HL-60 (cell line): ENCODE measurements at regions not wholly inside any gene's neighbourhood (a gene's known extent, or its start where the extent isn't known, plus 50 kb on each side); places are given as distances from the start of the nearest gene placed in this dataset.

ENCODE experiments used
- DNase-seq, 2 experiments: peaks; one replicate each; pipeline ENCODE4 v3.0.0-alpha.2; 2010 to 2020; ENCODE audit warnings: low read depth in 1 of 2, low spot score in 1 of 2
- H3K27ac ChIP-seq: fragments of 250-450 bp; sonication (Bioruptor Pico); replicated peaks from 2 replicates; pipeline ENCODE4 v1.5.1; 2020; ENCODE audit warnings: mild to moderate bottlenecking, moderate library complexity
- H3K27me3 ChIP-seq: fragments of 250-450 bp; sonication (Bioruptor Pico); 2 replicates; pipeline ENCODE4 v1.5.1; 2021; ENCODE audit warnings: mild to moderate bottlenecking, moderate library complexity; ENCODE audit not compliant: insufficient read depth, poor library complexity, severe bottlenecking
- H3K4me3 ChIP-seq: replicated peaks from 2 replicates; pipeline ENCODE4 v1.5.1; 2011; ENCODE audit warnings: mild to moderate bottlenecking, control low read depth, low read length; ENCODE audit not compliant: insufficient read depth
- GABPA ChIP-seq: IDR thresholded peaks from 2 replicates; pipeline ENCODE4 v1.6.1; 2012; ENCODE audit warnings: low read depth
- POLR2AphosphoS5 ChIP-seq: IDR thresholded peaks from 2 replicates; pipeline ENCODE4 v1.6.1; 2012; ENCODE audit warnings: low read depth
- SPI1 ChIP-seq: IDR thresholded peaks from 2 replicates; pipeline ENCODE4 v1.6.1; 2012; ENCODE audit warnings: low read depth, mild to moderate bottlenecking, borderline replicate concordance
- TF ChIP-seq, protein P1 (sequence below): IDR thresholded peaks from 2 replicates; pipeline ENCODE4 v1.6.1; 2012; ENCODE audit warnings: low read depth; ENCODE audit not compliant: insufficient replicate concordance
- TF ChIP-seq, protein P2 (sequence below): IDR thresholded peaks from one replicate; pipeline ENCODE4 v1.5.1; 2011; ENCODE audit warnings: low read length, control low read depth, inconsistent platforms; ENCODE audit not compliant: insufficient read depth

GRCh38 chr15:38153781-38154180 lies 98.9 kb upstream of the SPRED1 start:
- H3K27me3 ChIP-seq: no peaks in the 10 kb centered on the region
- TF ChIP-seq, protein P1, sequence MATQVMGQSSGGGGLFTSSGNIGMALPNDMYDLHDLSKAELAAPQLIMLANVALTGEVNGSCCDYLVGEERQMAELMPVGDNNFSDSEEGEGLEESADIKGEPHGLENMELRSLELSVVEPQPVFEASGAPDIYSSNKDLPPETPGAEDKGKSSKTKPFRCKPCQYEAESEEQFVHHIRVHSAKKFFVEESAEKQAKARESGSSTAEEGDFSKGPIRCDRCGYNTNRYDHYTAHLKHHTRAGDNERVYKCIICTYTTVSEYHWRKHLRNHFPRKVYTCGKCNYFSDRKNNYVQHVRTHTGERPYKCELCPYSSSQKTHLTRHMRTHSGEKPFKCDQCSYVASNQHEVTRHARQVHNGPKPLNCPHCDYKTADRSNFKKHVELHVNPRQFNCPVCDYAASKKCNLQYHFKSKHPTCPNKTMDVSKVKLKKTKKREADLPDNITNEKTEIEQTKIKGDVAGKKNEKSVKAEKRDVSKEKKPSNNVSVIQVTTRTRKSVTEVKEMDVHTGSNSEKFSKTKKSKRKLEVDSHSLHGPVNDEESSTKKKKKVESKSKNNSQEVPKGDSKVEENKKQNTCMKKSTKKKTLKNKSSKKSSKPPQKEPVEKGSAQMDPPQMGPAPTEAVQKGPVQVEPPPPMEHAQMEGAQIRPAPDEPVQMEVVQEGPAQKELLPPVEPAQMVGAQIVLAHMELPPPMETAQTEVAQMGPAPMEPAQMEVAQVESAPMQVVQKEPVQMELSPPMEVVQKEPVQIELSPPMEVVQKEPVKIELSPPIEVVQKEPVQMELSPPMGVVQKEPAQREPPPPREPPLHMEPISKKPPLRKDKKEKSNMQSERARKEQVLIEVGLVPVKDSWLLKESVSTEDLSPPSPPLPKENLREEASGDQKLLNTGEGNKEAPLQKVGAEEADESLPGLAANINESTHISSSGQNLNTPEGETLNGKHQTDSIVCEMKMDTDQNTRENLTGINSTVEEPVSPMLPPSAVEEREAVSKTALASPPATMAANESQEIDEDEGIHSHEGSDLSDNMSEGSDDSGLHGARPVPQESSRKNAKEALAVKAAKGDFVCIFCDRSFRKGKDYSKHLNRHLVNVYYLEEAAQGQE: no peak
- H3K4me3 ChIP-seq: no peak overlapping the region
- no peak for DNase-seq
- H3K27ac ChIP-seq: no peak overlapping the region

DNA sequence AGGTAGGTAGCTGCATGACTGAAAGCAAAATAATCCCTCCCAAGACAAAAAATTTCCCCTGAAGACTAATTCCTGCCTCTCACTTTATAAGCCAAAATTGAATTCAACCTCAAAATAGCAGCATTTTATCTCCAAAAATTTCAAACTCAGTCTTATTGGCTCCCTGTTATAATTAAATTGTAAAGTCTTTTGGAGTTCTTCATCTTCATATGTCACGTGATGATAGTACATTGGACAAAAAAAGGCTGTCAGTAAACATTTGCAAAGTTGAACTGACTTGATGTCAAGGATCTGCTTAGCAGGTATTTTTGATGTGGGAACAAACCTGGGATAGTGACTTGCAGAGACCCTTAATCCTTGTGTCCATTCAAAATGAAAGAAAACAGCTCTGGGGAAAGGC lies 98.4 kb upstream of the SPRED1 start:
- Histone ChIP-seq H3K4me3 (no peak overlapping the region), H3K27me3 (no peaks in the 10 kb centered on the region), H3K27ac (no peak overlapping the region)
- DNase-seq: no peak
- TF ChIP-seq SPI1 (no peak), GABPA (no peak), POLR2AphosphoS5 (no peak)
- TF ChIP-seq, protein P2, sequence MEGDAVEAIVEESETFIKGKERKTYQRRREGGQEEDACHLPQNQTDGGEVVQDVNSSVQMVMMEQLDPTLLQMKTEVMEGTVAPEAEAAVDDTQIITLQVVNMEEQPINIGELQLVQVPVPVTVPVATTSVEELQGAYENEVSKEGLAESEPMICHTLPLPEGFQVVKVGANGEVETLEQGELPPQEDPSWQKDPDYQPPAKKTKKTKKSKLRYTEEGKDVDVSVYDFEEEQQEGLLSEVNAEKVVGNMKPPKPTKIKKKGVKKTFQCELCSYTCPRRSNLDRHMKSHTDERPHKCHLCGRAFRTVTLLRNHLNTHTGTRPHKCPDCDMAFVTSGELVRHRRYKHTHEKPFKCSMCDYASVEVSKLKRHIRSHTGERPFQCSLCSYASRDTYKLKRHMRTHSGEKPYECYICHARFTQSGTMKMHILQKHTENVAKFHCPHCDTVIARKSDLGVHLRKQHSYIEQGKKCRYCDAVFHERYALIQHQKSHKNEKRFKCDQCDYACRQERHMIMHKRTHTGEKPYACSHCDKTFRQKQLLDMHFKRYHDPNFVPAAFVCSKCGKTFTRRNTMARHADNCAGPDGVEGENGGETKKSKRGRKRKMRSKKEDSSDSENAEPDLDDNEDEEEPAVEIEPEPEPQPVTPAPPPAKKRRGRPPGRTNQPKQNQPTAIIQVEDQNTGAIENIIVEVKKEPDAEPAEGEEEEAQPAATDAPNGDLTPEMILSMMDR: no peak
- TF ChIP-seq, protein P1: no peak

GRCh38 chr15:38154837-38155236 lies 97.8 kb upstream of the SPRED1 start:
- no peaks in the 10 kb centered on the region for H3K27me3 ChIP-seq
- no peak for DNase-seq
- no peak overlapping the region for H3K4me3 ChIP-seq
- TF ChIP-seq, protein P1: no peak
- no peak overlapping the region for H3K27ac ChIP-seq

GRCh38 chr15:38163658-38164057 lies 89.0 kb upstream of the SPRED1 start:
- Histone ChIP-seq H3K27ac (no peak overlapping the region), H3K4me3 (no peak overlapping the region), H3K27me3 (no peaks in the 10 kb centered on the region)
- DNase-seq: no peak
- TF ChIP-seq, protein P2: no peak
- TF ChIP-seq GABPA (no peak), SPI1 (no peak), POLR2AphosphoS5 (no peak)
- TF ChIP-seq, protein P1: no peak
